WTC11 (cell line): ENCODE measurements at regions not wholly inside any gene's neighbourhood (a gene's known extent, or its start where the extent isn't known, plus 50 kb on each side); places are given as distances from the start of the nearest gene placed in this dataset.

ENCODE experiments used
- ATAC-seq: fragments of 200-7000 bp; cut with Tn5 transposase; 2 replicates; pipeline ENCODE4 v1.10.0; 2021; ENCODE audit warnings: mild to moderate bottlenecking, moderate library complexity
- CTCF ChIA-PET: fragments of 300-600 bp; sonication (Branson Sonifier 250); formaldehyde crosslinking; loops from one replicate; lab custom pipeline; 2021; ENCODE audit warnings: antibody characterized with exemption; lab: Charles Lee
- POLR2A ChIA-PET: fragments of 350-600 bp; sonication (Branson Sonifier 250); formaldehyde crosslinking; loops from one replicate; lab custom pipeline; 2021; ENCODE audit warnings: antibody characterized with exemption; lab: Charles Lee
- DNase-seq: peaks from one replicate; pipeline ENCODE4 v3.0.0; 2021; ENCODE audit warnings: low spot score
- H3K27ac Mint-ChIP-seq: 2 replicates; pipeline ENCODE4 v1.8.0; 2021; ENCODE audit warnings: mixed read lengths
- H3K27me3 Mint-ChIP-seq: 2 replicates; pipeline ENCODE4 v1.8.0; 2021; ENCODE audit warnings: low read depth, mild to moderate bottlenecking, moderate library complexity, mixed read lengths
- H3K36me3 Mint-ChIP-seq: 2 replicates; pipeline ENCODE4 v1.8.0; 2021; ENCODE audit warnings: mixed read lengths
- H3K4me1 Mint-ChIP-seq: 2 replicates; pipeline ENCODE4 v1.8.0; 2022; ENCODE audit warnings: mixed read lengths
- H3K4me3 Mint-ChIP-seq: 2 replicates; pipeline ENCODE4 v1.8.0; 2021; ENCODE audit warnings: mild to moderate bottlenecking, moderate library complexity, mixed read lengths
- H3K9me3 Mint-ChIP-seq: 2 replicates; pipeline ENCODE4 v1.8.0; 2021; ENCODE audit warnings: mixed read lengths
- CREB1 ChIP-seq: sonication (generic); formaldehyde crosslinking; IDR thresholded peaks from 2 replicates; pipeline ENCODE4 v1.8.0; 2023; ENCODE audit warnings: mild to moderate bottlenecking, missing genetic modification reagents
- CTCF ChIP-seq: fragments of 200-600 bp; IDR thresholded peaks from 2 replicates; pipeline ENCODE4 v1.8.0; 2022; ENCODE audit warnings: antibody characterized with exemption
- EMX1 ChIP-seq: fragments of 250-450 bp; sonication (Bioruptor Pico); IDR thresholded peaks from 2 replicates; pipeline ENCODE4 v1.8.0; 2021; ENCODE audit warnings: mild to moderate bottlenecking
- ETV6 ChIP-seq: sonication (generic); formaldehyde crosslinking; IDR thresholded peaks from 2 replicates; pipeline ENCODE4 v1.8.1; 2022; ENCODE audit warnings: mild to moderate bottlenecking, missing genetic modification reagents
- NFATC4 ChIP-seq: fragments of 250-450 bp; sonication (Bioruptor Pico); IDR thresholded peaks from 2 replicates; pipeline ENCODE4 v1.9.0; 2021; ENCODE audit warnings: mild to moderate bottlenecking
- NR1H2 ChIP-seq: sonication (generic); formaldehyde crosslinking; IDR thresholded peaks from 2 replicates; pipeline ENCODE4 v1.9.0; 2021; ENCODE audit warnings: mild to moderate bottlenecking, moderate library complexity, missing genetic modification reagents
- NR3C1 ChIP-seq: sonication (generic); formaldehyde crosslinking; conservative IDR thresholded peaks from 2 replicates; pipeline ENCODE4 v1.8.1; 2023; ENCODE audit warnings: low read depth, mild to moderate bottlenecking, missing genetic modification reagents
- OVOL2 ChIP-seq: fragments of 250-450 bp; sonication (Bioruptor Pico); IDR thresholded peaks from 2 replicates; pipeline ENCODE4 v1.9.0; 2021; ENCODE audit warnings: mild to moderate bottlenecking, borderline replicate concordance
- PREB ChIP-seq: sonication (generic); formaldehyde crosslinking; IDR thresholded peaks from 2 replicates; pipeline ENCODE4 v1.8.1; 2022; ENCODE audit warnings: mild to moderate bottlenecking, missing genetic modification reagents, moderate library complexity, borderline replicate concordance
- PRRX2 ChIP-seq: fragments of 250-450 bp; sonication (Bioruptor Pico); IDR thresholded peaks from 2 replicates; pipeline ENCODE4 v1.8.0; 2021; ENCODE audit warnings: mild to moderate bottlenecking
- RELA ChIP-seq: sonication (generic); formaldehyde crosslinking; IDR thresholded peaks from 2 replicates; pipeline ENCODE4 v1.8.1; 2022; ENCODE audit warnings: missing genetic modification reagents, mild to moderate bottlenecking, borderline replicate concordance
- SP1 ChIP-seq: sonication (generic); formaldehyde crosslinking; conservative IDR thresholded peaks from 2 replicates; pipeline ENCODE4 v1.8.1; 2022; ENCODE audit warnings: missing genetic modification reagents
- TCF7 ChIP-seq: sonication (generic); formaldehyde crosslinking; IDR thresholded peaks from 2 replicates; pipeline ENCODE4 v1.8.0; 2022; ENCODE audit warnings: mild to moderate bottlenecking, low read depth, missing genetic modification reagents, moderate library complexity
- TEAD4 ChIP-seq: sonication (generic); formaldehyde crosslinking; IDR thresholded peaks from 2 replicates; pipeline ENCODE4 v1.8.0; 2022; ENCODE audit warnings: mild to moderate bottlenecking, missing genetic modification reagents
- ZNF396 ChIP-seq: fragments of 250-450 bp; sonication (Bioruptor Pico); IDR thresholded peaks from 2 replicates; pipeline ENCODE4 v1.8.0; 2021; ENCODE audit warnings: mild to moderate bottlenecking, moderate library complexity, borderline replicate concordance
- ZNF416 ChIP-seq: fragments of 250-450 bp; sonication (Bioruptor Pico); IDR thresholded peaks from 2 replicates; pipeline ENCODE4 v1.9.0; 2021; ENCODE audit warnings: mild to moderate bottlenecking, inconsistent platforms
- ZNF423 ChIP-seq: fragments of 250-450 bp; sonication (Bioruptor Pico); IDR thresholded peaks from 2 replicates; pipeline ENCODE4 v2.1.2; 2022; ENCODE audit warnings: mild to moderate bottlenecking, moderate library complexity
- ZSCAN18 ChIP-seq: fragments of 250-450 bp; sonication (Bioruptor Pico); IDR thresholded peaks from 2 replicates; pipeline ENCODE4 v2.1.2; 2022; ENCODE audit warnings: mild to moderate bottlenecking, moderate library complexity
- TF ChIP-seq, protein P1 (sequence below): sonication (generic); formaldehyde crosslinking; IDR thresholded peaks from 2 replicates; pipeline ENCODE4 v1.8.0; 2022; ENCODE audit warnings: mild to moderate bottlenecking, missing genetic modification reagents
- TF ChIP-seq, protein P2 (sequence below): fragments of 250-450 bp; sonication (Bioruptor Pico); IDR thresholded peaks from 2 replicates; pipeline ENCODE4 v1.9.0; 2021; ENCODE audit warnings: mild to moderate bottlenecking

GRCh38 chr1:119314001-119314796, 54.4 kb upstream of the HAO2 start:
- Mint-ChIP-seq H3K27ac (no peak overlapping the region; the same call in 1 of the 2 replicates), H3K36me3 (no peaks in the 10 kb centered on the region), H3K27me3 (no peaks in the 10 kb centered on the region; the same call in 1 of the 2 replicates), H3K4me3 (no peak overlapping the region), H3K4me1 (peaks cover 6% of the 10 kb centered on the region; the same call in 1 of the 2 replicates), H3K9me3 (no peaks in the 10 kb centered on the region)
- TF ChIP-seq ZSCAN18 (CRISPR knock-in tag) (no peak), NR3C1 (CRISPR knock-in tag) (no peak), TCF7 (CRISPR knock-in tag) (no peak), ZNF396 (CRISPR knock-in tag) (no peak), OVOL2 (CRISPR knock-in tag) (no peak), NFATC4 (CRISPR knock-in tag) (no peak), ZNF416 (CRISPR knock-in tag) (no peak), PRRX2 (CRISPR knock-in tag) (no peak), PREB (CRISPR knock-in tag) (no peak), ZNF423 (CRISPR knock-in tag) (no peak), CREB1 (CRISPR knock-in tag) (no peak), NR1H2 (no peak), ETV6 (CRISPR knock-in tag) (no peak), EMX1 (CRISPR knock-in tag) (no peak), RELA (no peak), TEAD4 (CRISPR knock-in tag) (no peak)
- TF ChIP-seq, protein P1, sequence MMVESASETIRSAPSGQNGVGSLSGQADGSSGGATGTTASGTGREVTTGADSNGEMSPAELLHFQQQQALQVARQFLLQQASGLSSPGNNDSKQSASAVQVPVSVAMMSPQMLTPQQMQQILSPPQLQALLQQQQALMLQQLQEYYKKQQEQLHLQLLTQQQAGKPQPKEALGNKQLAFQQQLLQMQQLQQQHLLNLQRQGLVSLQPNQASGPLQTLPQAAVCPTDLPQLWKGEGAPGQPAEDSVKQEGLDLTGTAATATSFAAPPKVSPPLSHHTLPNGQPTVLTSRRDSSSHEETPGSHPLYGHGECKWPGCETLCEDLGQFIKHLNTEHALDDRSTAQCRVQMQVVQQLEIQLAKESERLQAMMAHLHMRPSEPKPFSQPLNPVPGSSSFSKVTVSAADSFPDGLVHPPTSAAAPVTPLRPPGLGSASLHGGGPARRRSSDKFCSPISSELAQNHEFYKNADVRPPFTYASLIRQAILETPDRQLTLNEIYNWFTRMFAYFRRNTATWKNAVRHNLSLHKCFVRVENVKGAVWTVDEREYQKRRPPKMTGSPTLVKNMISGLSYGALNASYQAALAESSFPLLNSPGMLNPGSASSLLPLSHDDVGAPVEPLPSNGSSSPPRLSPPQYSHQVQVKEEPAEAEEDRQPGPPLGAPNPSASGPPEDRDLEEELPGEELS: no peak
- TF ChIP-seq, protein P2, sequence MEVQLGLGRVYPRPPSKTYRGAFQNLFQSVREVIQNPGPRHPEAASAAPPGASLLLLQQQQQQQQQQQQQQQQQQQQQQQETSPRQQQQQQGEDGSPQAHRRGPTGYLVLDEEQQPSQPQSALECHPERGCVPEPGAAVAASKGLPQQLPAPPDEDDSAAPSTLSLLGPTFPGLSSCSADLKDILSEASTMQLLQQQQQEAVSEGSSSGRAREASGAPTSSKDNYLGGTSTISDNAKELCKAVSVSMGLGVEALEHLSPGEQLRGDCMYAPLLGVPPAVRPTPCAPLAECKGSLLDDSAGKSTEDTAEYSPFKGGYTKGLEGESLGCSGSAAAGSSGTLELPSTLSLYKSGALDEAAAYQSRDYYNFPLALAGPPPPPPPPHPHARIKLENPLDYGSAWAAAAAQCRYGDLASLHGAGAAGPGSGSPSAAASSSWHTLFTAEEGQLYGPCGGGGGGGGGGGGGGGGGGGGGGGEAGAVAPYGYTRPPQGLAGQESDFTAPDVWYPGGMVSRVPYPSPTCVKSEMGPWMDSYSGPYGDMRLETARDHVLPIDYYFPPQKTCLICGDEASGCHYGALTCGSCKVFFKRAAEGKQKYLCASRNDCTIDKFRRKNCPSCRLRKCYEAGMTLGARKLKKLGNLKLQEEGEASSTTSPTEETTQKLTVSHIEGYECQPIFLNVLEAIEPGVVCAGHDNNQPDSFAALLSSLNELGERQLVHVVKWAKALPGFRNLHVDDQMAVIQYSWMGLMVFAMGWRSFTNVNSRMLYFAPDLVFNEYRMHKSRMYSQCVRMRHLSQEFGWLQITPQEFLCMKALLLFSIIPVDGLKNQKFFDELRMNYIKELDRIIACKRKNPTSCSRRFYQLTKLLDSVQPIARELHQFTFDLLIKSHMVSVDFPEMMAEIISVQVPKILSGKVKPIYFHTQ (CRISPR knock-in tag): no peak
- ChIA-PET CTCF (interaction anchor here (1.3 to 2.4 kb wide), 2 partner anchors 39 to 52 kb away, joined by 5 read pairs; no protein-coding TSS in a partner anchor), POLR2A (no interaction called here)
- ATAC-seq (no peak), DNase-seq (no peak)

GRCh38 chr1:119316870-119317416, 51.6 kb upstream of the HAO2 start:
- H3K36me3 Mint-ChIP-seq: 0 out of 2 replicates have a peak, but pooled peaks cover 3% of the 10 kb centered on the region
- H3K27me3 Mint-ChIP-seq: no peaks in the 10 kb centered on the region
- H3K27ac Mint-ChIP-seq: no peak overlapping the region
- ChIA-PET CTCF (interaction anchor here (0.7 to 4.0 kb wide), 30 partner anchors 8 to 308 kb away, joined by 3 to 50 read pairs (median 6); partner anchors contain the start of gene HAO2), POLR2A (interaction anchor here (1.0 to 1.7 kb wide), 2 partner anchors 10 to 30 kb away, joined by 3 to 5 read pairs; no protein-coding TSS in a partner anchor)
- TF ChIP-seq CTCF (peak; percentile 57; the same call in 1 of the 2 replicates), PREB (CRISPR knock-in tag) (no peak), SP1 (peak; percentile 47; the same call in 1 of the 2 replicates)
- ATAC-seq (peak; percentile 90), DNase-seq (peak; percentile 70)
- H3K4me1 Mint-ChIP-seq: peaks cover 21% of the 10 kb centered on the region
- H3K9me3 Mint-ChIP-seq: no peaks in the 10 kb centered on the region
- no peak overlapping the region for H3K4me3 Mint-ChIP-seq
